ENCODE measurements at regions not wholly inside any gene's neighbourhood (a gene's known extent, or its start where the extent isn't known, plus 50 kb on each side); places are given as distances from the start of the nearest gene placed in this dataset.

GRCh38 chr6:4565301-4566250 lies 210.6 kb upstream of the CDYL start:
- TF ChIP-seq CTCF (IDR thresholded peaks at IDR 0.05; ENCODE audit: low read depth, low read length): no peak

DNA sequence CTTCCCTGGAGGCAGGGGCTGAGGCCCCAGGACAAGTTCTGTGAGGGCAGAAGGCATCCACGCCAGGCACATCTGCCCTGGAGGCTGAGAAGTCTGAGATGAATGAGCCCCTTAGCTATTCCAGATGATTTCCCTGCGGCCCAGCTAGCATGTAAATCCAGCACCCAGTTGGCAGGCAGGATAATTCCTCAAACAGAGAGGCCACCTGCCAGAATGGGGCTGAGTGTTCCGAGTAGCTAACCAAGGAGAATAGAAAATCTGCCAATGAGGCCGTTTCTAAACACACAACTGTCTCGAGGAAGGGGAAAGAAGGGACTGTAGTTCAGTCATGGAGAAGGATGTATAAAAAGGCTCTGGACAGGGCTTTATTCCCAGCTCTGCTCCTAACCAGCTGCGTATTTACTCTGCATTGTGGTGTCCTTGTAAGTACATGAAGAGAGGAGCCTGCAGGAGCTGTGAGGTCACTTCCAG lies 211.4 kb upstream of the CDYL start:
- no peak overlapping the region for H3K4me3 ChIP-seq (replicated peaks in 1 of 2; ENCODE audit: low read depth in 2 of 2, low read length in 2 of 2)
- no peak for TF ChIP-seq CTCF (IDR thresholded peaks at IDR 0.05; ENCODE audit: low read depth, low read length)
- no peak for DNase-seq (ENCODE audit: low read depth in 2 of 2)

More at GRCh38 chr6:4565301-4566250, 210.6 kb upstream of the CDYL start:
- H3K4me3 ChIP-seq (replicated peaks in 1 of 2; ENCODE audit: low read depth in 2 of 2, low read length in 2 of 2): no peak overlapping the region
- DNase-seq (ENCODE audit: low read depth in 2 of 2): no peak

DNA sequence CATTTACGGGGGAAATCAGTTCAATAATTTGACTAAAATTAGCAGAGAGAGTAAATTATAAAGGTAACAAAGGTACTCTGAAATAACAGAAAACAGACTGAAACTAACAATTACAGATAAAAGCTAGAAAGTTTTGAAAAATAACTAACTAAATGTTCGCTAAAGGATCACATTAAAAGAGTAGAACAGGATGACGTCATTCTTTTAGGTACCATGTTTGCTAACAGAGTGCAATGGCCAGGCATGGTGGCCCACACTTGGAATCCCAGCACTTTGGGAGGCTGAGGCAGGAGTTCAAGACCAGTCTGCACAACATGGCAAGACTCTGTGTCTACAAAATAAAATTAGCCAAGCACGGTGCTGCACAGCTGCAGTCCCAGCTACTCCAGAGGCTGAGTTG lies 212.3 kb upstream of the CDYL start:
- H3K4me3 ChIP-seq (replicated peaks in 1 of 2; ENCODE audit: low read depth in 2 of 2, low read length in 2 of 2): no peak overlapping the region
- no peak for TF ChIP-seq CTCF (IDR thresholded peaks at IDR 0.05; ENCODE audit: low read depth, low read length)
- DNase-seq (ENCODE audit: low read depth in 2 of 2): no peak

DNA sequence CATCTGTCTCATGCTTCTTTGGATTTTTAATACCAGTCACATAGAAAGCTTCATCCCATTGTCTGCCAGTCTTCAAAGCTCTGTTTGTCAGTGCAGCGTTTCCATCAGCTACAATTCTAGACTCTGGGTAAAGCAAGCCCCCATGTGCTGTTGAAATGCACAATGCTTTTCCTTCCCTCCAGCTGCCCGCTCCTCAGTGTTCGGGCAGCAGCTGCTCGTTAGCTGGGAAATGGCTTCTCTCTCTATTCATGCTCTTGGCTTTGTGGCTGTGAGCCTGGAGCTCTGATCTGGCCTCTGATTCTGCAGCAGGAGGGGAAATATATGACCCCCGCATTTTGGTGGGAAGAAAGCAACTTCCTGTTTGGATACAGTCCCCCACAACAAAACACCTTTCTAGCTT lies 213.0 kb upstream of the CDYL start:
- DNase-seq (ENCODE audit: low read depth in 2 of 2): no peak
- no peak for TF ChIP-seq CTCF (IDR thresholded peaks at IDR 0.05; ENCODE audit: low read depth, low read length)
- no peak overlapping the region for H3K4me3 ChIP-seq (replicated peaks in 1 of 2; ENCODE audit: low read depth in 2 of 2, low read length in 2 of 2)

DNA sequence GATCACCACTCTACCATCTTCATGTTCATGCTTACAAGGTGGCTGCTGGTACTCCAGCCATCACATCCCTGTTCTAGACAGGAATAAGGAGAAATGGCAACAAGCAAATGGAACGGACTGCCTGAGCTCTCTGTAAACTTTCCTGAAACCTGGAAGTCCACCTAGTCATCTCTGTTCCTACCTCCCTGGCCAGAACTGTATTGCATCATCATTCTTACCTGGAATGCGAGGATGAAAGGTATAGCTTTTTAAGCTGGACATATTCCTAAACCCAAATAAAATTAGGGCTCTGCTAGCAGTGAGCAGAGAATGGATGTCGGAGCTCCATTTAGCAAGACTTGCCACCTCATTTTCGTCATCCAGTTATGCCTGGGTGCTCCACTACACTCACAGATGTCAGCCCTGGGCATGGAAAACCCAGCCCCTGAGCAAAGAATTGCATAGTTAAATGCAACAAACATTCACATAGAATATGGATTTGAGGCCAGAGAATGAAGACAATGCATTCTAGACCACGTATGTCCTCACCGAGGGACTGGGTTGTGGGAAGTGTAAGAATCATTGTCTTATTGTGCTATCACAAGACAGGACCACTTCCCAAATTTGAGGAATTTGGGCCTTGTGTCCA lies 214.3 kb upstream of the CDYL start:
- TF ChIP-seq CTCF (IDR thresholded peaks at IDR 0.05; ENCODE audit: low read depth, low read length): no peak
- no peak for DNase-seq (ENCODE audit: low read depth in 2 of 2)
- H3K4me3 ChIP-seq (replicated peaks in 1 of 2; ENCODE audit: low read depth in 2 of 2, low read length in 2 of 2): no peak overlapping the region

DNA sequence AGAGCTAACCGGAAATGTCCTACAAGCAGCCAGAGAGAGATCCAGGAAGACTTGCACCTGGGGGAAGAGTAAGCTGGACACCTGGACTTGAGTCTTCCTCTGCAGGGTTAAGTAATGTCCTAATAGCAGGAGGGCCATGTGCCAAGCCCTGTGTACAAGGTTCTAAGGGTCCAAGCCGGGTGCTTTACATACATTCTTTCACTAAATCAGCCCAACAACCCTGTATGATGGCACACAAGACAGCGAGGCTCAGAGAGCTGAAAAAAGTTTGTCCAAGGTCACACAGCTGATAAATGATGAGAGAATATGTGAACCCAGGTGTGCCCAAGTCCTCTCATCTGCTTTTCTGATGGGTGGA lies 215.1 kb upstream of the CDYL start:
- TF ChIP-seq CTCF (IDR thresholded peaks at IDR 0.05; ENCODE audit: low read depth, low read length): no peak
- DNase-seq (ENCODE audit: low read depth in 2 of 2): no peak
- no peak overlapping the region for H3K4me3 ChIP-seq (replicated peaks in 1 of 2; ENCODE audit: low read depth in 2 of 2, low read length in 2 of 2)
